ENCODE measurements at regions not wholly inside any gene's neighbourhood (a gene's known extent, or its start where the extent isn't known, plus 50 kb on each side); places are given as distances from the start of the nearest gene placed in this dataset.

- no peak for TF ChIP-seq TAF1 (IDR thresholded peaks at IDR 0.05; ENCODE audit: borderline replicate concordance, low read depth, low read length)
- no peak for TF ChIP-seq IKZF1 (conservative IDR thresholded peaks at IDR 0.05)
- no peak for TF ChIP-seq MEF2A (IDR thresholded peaks at IDR 0.05; ENCODE audit: insufficient read depth, low read depth, low read length)
- no peak for TF ChIP-seq ZBTB40 (IDR thresholded peaks at IDR 0.05; ENCODE audit: borderline replicate concordance)
Observed at GRCh38 chr4:62292911-62293310, 1092.8 kb downstream of the ADGRL3 start (continued).

GRCh38 chr4:62288808-62289541 lies 1088.8 kb downstream of the ADGRL3 start:
- Histone ChIP-seq H4K20me1 (ENCODE audit: control insufficient read depth, insufficient read depth) (no peaks in the 10 kb centered on the region), H3K36me3 (ENCODE audit: control insufficient read depth in 2 of 2, insufficient read depth in 2 of 2, low read length in 1 of 2) (no peaks in the 10 kb centered on the region), H3K27ac (ENCODE audit: control insufficient read depth, insufficient read depth) (no peak overlapping the region), H3K9ac (ENCODE audit: control insufficient read depth, insufficient read depth, low read length) (no peak overlapping the region), H3K4me3 (no peak overlapping the region), H3K79me2 (ENCODE audit: control insufficient read depth, insufficient read depth, low read length) (no peaks in the 10 kb centered on the region), H2AFZ (ENCODE audit: control insufficient read depth, low read depth, low read length) (no peak overlapping the region), H3K9me3 (replicated peaks; ENCODE audit: control insufficient read depth, insufficient read depth, low read length) (no peaks in the 10 kb centered on the region), H3K27me3 (replicated peaks in 1 of 2; ENCODE audit: control insufficient read depth in 2 of 2, insufficient read depth in 2 of 2, low read length in 1 of 2) (no peaks in the 10 kb centered on the region), H3K4me2 (ENCODE audit: control insufficient read depth, insufficient read depth) (no peak overlapping the region), H3K4me1 (ENCODE audit: control insufficient read depth, insufficient read depth, low read length) (no peaks in the 10 kb centered on the region)
- 17% methylated on average over 3 of the region's 3 CpGs for WGBS (ENCODE audit: insufficient coverage, insufficient replicate concordance, low lambda C conversion rate, missing lambda C conversion rate)
- ATAC-seq, result no peak; the same call in 2 of the 3 replicates
- in situ Hi-C loops (cut with MboI), result no loop called here
- RAD21 ChIA-PET (ENCODE audit: unreplicated experiment), result interaction anchor here (1.3 kb wide), 1 partner anchor 11 kb away, joined by 4 read pairs; no protein-coding TSS in a partner anchor
- intact Hi-C loops (cut with micrococcal nuclease; ENCODE audit: unreplicated experiment), result no loop called here
- no peak for FAIRE-seq
- no peak for DNase-seq (ENCODE audit: low read depth, low spot score)
- SMC1A ChIA-PET (ENCODE audit: uncharacterized antibody, unreplicated experiment), result interaction anchor here (1.0 to 2.0 kb wide), 2 partner anchors 12 to 15 kb away, joined by 3 to 4 read pairs; no protein-coding TSS in a partner anchor
- CTCF ChIA-PET, result interaction anchor here (1.2 to 1.4 kb wide), 2 partner anchors 10 to 423 kb away, joined by 3 to 7 read pairs; no protein-coding TSS in a partner anchor
- BruUV-seq (replicated peaks), result no TSS peak
- POLR2A ChIA-PET, result interaction anchor here (0.9 kb wide), 1 partner anchor 13 kb away, joined by 3 read pairs; no protein-coding TSS in a partner anchor
- TF ChIP-seq CUX1 (IDR thresholded peaks at IDR 0.05; ENCODE audit: insufficient replicate concordance, low read depth, low read length) (no peak), HDAC2 (IDR thresholded peaks at IDR 0.05) (no peak), JUND (IDR thresholded peaks at IDR 0.05; ENCODE audit: low read depth, low read length) (no peak), FOXK2 (IDR thresholded peaks at IDR 0.05) (no peak), RFX5 (IDR thresholded peaks at IDR 0.05; ENCODE audit: low read depth, low read length) (no peak), KDM1A (IDR thresholded peaks at IDR 0.05; ENCODE audit: borderline replicate concordance) (no peak), NFYB (IDR thresholded peaks at IDR 0.05; ENCODE audit: insufficient read depth, low read depth, low read length) (no peak), MAX (IDR thresholded peaks at IDR 0.05; ENCODE audit: low read depth, low read length) (no peak), FOS (IDR thresholded peaks at IDR 0.05; ENCODE audit: borderline replicate concordance, extremely low read depth, insufficient read length) (no peak)

All from GM12878 (cell line).